K562 (cell line): ENCODE measurements at regions not wholly inside any gene's neighbourhood (a gene's known extent, or its start where the extent isn't known, plus 50 kb on each side); places are given as distances from the start of the nearest gene placed in this dataset.

Source experiments
- ATF6 ChIP-seq: sonication (generic); formaldehyde crosslinking; IDR thresholded peaks from 2 replicates; pipeline ENCODE4 v1.4.0; 2020; ENCODE audit warnings: mild to moderate bottlenecking, missing genetic modification reagents
- CLOCK ChIP-seq: fragments of 250-450 bp; sonication (Bioruptor Pico); IDR thresholded peaks from 2 replicates; pipeline ENCODE4 v1.4.0; 2020; ENCODE audit warnings: mild to moderate bottlenecking, moderate library complexity, borderline replicate concordance
- CTCF ChIP-seq, 3 experiments: IDR thresholded peaks in 2 of 3; conservative IDR thresholded peaks in 1 of 3; 2 replicates each; pipeline ENCODE4 v1.5.1; 2011 to 2012; ENCODE audit warnings: low read length in 3 of 3, mild to moderate bottlenecking in 3 of 3, control low read depth in 2 of 3, improper control_type of control experiment in 1 of 3, inconsistent platforms in 1 of 3, low read depth in 1 of 3, mixed read lengths in 1 of 3, moderate library complexity in 1 of 3; ENCODE audit not compliant: insufficient read depth in 2 of 3
- HNRNPK ChIP-seq: fragments of 200-400 bp; formaldehyde crosslinking; IDR thresholded peaks from one replicate; pipeline ENCODE4 v1.6.1; 2018; ENCODE audit warnings: mild to moderate bottlenecking, low read depth, low read length; ENCODE audit not compliant: poor library complexity, severe bottlenecking
- MBD2 ChIP-seq: sonication (generic); IDR thresholded peaks from 2 replicates; pipeline ENCODE4 v1.6.1; 2016; ENCODE audit warnings: low read depth, borderline replicate concordance
- MCM2 ChIP-seq: fragments of 450-650 bp; IDR thresholded peaks from 2 replicates; pipeline ENCODE4 v1.6.1; 2017; ENCODE audit warnings: low read depth, mild to moderate bottlenecking

GRCh38 chr9:90088434-90088833 lies 483.6 kb downstream of the GADD45G start:
- TF ChIP-seq CTCF (IDR thresholded peaks at IDR 0.05 in 2 of 3, conservative IDR thresholded peaks at IDR 0.05 in 1 of 3; ENCODE audit: insufficient read depth in 2 of 3, low read depth in 1 of 3, low read length in 3 of 3) = no peak
- TF ChIP-seq MBD2 = no peak
- no peak for TF ChIP-seq ATF6 (CRISPR knock-in tag)
- no peak for TF ChIP-seq CLOCK (CRISPR knock-in tag)
- no peak for TF ChIP-seq MCM2
- TF ChIP-seq HNRNPK = no peak
